Activated naive CD4-positive, alpha-beta T cell treated with anti-CD3 and anti-CD28 coated beads, Interleukin-2, amount 50 U/mL, for 16 hours (primary cell): ENCODE measurements at regions not wholly inside any gene's neighbourhood (a gene's known extent, or its start where the extent isn't known, plus 50 kb on each side); places are given as distances from the start of the nearest gene placed in this dataset.

Experiments
- DNase-seq: peaks from one replicate; pipeline ENCODE4 v3.0.0-alpha.2; 2020

DNA sequence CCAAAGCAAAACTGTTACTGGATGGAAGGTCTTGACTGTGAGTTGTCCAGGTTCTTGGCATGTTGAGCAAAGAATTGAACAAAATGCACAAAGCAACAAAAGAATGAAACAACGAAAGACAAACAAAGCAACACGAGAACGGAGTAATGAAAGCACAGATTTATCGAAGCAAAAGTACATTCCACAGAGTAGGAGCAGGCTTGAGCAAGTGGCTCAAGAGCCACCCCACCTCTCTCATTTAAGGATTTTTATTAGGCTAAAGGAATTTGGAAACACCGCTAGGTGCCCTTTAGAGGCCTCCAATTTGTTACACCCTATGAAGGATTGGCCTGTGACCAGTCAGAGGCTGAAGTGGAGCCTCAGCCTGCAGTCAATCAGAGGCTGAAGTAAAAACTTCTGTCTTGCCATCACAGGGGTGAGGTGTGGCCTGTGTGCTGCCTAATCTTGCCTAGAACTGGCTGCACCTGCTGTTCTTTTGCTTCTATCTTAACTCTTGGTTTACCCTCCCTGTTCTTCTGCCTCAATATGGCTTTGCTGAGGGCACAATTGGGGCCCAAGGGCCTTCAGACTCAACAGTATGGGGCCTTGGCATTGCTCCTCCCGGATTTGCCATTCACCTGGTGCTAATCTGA lies 59.4 kb upstream of the FTH1 start:
- no peak for DNase-seq

DNA sequence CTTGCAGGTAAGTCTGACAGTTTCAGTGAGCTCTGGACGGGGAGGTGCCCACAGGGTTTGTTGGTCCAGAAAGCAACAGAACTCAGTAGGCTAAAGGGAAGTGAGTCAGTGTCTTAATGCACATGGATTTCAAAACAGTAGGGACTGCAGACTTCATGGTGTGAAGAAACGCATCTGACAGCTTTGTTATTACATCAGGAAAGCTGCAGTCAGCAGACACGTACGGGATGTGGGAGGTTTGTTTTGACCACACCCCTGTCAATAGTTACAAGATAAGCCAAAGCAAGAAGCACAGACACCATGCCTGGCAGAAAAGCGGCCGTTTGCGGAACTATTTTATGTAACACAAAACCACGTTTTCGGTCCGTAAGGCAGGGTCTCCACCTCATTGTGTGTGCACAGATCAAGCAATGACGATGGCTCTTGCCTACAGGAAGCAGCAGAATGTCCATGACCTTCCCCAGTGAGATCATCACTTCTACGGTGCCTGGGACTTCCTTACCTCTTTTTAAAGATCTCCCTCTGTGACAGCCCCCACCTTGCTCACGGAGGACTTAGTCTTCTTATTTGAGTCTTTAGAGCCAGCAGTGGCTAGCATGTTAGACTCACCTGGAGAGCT lies 58.2 kb upstream of the FTH1 start:
- DNase-seq = peak; percentile 25

- no peak for DNase-seq
These were observed 57.6 kb upstream of the FTH1 start for GRCh38 chr11:62024936-62025486.

GRCh38 chr11:62022211-62022610 lies 54.8 kb upstream of the FTH1 start:
- no peak for DNase-seq

GRCh38 chr11:62020661-62021060 lies 53.2 kb upstream of the FTH1 start:
- no peak for DNase-seq

DNA sequence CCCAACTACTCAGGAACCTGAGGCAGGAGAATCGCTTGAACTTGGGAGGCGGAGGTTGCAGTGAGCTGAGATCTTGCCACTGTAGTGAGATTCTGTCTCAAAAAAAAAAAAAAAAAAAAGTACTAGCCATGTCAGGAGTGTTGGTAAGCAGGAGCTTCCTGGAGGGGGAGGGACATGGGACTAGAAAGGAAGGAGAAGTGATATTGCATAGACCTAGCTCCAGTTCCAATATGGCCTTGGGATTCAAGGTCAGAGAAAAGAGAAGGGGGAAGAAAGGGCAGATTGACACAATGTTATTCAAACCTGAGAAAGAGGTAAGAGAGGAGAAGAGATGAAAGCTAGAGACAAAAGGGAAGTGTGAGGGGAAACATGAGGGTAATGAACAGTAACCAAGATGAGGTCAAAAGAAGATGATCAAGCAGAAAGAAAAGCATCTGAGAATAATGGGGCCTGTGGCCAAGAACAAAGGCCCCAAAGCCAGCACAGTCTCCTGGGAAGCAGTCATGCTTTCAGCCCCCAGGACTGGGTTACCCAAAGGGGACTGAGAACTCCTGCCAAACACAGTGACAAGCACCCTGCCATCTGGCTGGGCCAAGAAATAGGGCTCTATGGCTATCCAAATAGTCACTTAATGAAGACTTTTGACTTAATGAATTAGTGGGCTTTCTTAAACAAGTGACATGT lies 51.7 kb upstream of the FTH1 start:
- DNase-seq = no peak

GRCh38 chr11:62017878-62018655 lies 50.6 kb upstream of the FTH1 start:
- no peak for DNase-seq
